NCI-H2227 treated with DMSO at 0.1 percent for 48 hours (cell line): ENCODE measurements at regions not wholly inside any gene's neighbourhood (a gene's known extent, or its start where the extent isn't known, plus 50 kb on each side); places are given as distances from the start of the nearest gene placed in this dataset.
"Not testable (repeated sequence)": the region's sequence is repeated elsewhere in the genome, so short reads cannot be mapped to it uniquely, and the experiment has no call there.

Experiments
- DNase-seq: peaks from one replicate; lab custom pipeline; 2025; lab: John Stamatoyannopoulos, UW

GRCh38 chr12:89882050-89882449 is 173.4 kb upstream of the ATP2B1 start:
- DNase-seq = no peak

- DNase-seq = no peak
Observed at GRCh38 chr12:89880690-89881350, 172.2 kb upstream of the ATP2B1 start.

- DNase-seq = no peak
Observed at GRCh38 chr12:89879766-89880165, 171.1 kb upstream of the ATP2B1 start.

GRCh38 chr12:89878950-89879349 is 170.3 kb upstream of the ATP2B1 start:
- no peak for DNase-seq

GRCh38 chr12:89878327-89878726 is 169.7 kb upstream of the ATP2B1 start:
- DNase-seq = no peak

GRCh38 chr12:89877671-89878070 is 169.0 kb upstream of the ATP2B1 start:
- DNase-seq = no peak

GRCh38 chr12:89877136-89877535 is 168.5 kb upstream of the ATP2B1 start:
- no peak for DNase-seq

GRCh38 chr12:89875809-89876208 is 167.2 kb upstream of the ATP2B1 start:
- DNase-seq = no peak

GRCh38 chr12:89875225-89875624 is 166.6 kb upstream of the ATP2B1 start:
- no peak for DNase-seq

- no peak for DNase-seq
Observed at GRCh38 chr12:89874146-89874545, 165.5 kb upstream of the ATP2B1 start.

GRCh38 chr12:89873745-89874144 is 165.1 kb upstream of the ATP2B1 start:
- no peak for DNase-seq

- DNase-seq = no peak
Observed at GRCh38 chr12:89872922-89873630, 164.4 kb upstream of the ATP2B1 start.

- no peak for DNase-seq
Observed at GRCh38 chr12:89870413-89871184, 162.0 kb upstream of the ATP2B1 start.

- DNase-seq = not testable (repeated sequence)
Observed at GRCh38 chr12:89867611-89868010, 159.0 kb upstream of the ATP2B1 start.

- no peak for DNase-seq
Observed at GRCh38 chr12:89864411-89864810, 155.8 kb upstream of the ATP2B1 start.

GRCh38 chr12:89863968-89864367 is 155.3 kb upstream of the ATP2B1 start:
- DNase-seq = no peak

GRCh38 chr12:89863493-89863938 is 154.9 kb upstream of the ATP2B1 start:
- no peak for DNase-seq

GRCh38 chr12:89862511-89863445 is 154.1 kb upstream of the ATP2B1 start:
- DNase-seq = no peak

GRCh38 chr12:89861086-89861485 is 152.4 kb upstream of the ATP2B1 start:
- DNase-seq = no peak

GRCh38 chr12:89859508-89860220 is 151.0 kb upstream of the ATP2B1 start:
- no peak for DNase-seq

- no peak for DNase-seq
Observed at GRCh38 chr12:89858718-89859117, 150.1 kb upstream of the ATP2B1 start.
